Natural killer cell treated with Interleukin-12 subunit alpha and Interleukin-12 subunit beta and Interleukin-15 and Interleukin-18, amount 100 ng/mL, for 72 hours (primary cell): ENCODE measurements at regions not wholly inside any gene's neighbourhood (a gene's known extent, or its start where the extent isn't known, plus 50 kb on each side); places are given as distances from the start of the nearest gene placed in this dataset.
A peak's percentile ranks its signal among the peaks of the same experiment; 100 is the strongest.

Source experiments
- ATAC-seq, 2 donors: fragments of 150-1000 bp; cut with Tn5 transposase in 1 of 2; sonication (Bioruptor Pico), chemical (Tn5 transposase) in 1 of 2; 2 replicates each; pipeline ENCODE4 v1.10.0; 2021
- DNase-seq: peaks from one replicate; pipeline ENCODE4 v3.0.0; 2022; ENCODE audit warnings: low spot score
- H3K27ac Mint-ChIP-seq, 2 donors: 1 replicate in 1 of 2; 2 replicates in 1 of 2; pipeline ENCODE4 v1.8.0; 2022; ENCODE audit warnings: mixed read lengths in 2 of 2, mild to moderate bottlenecking in 1 of 2, moderate library complexity in 1 of 2
- H3K27me3 Mint-ChIP-seq, 2 donors: 1 replicate in 1 of 2; 2 replicates in 1 of 2; pipeline ENCODE4 v1.8.0; 2022; ENCODE audit warnings: mixed read lengths in 2 of 2
- H3K36me3 Mint-ChIP-seq: one replicate; pipeline ENCODE4 v1.8.0; 2022; ENCODE audit warnings: mixed read lengths
- H3K4me1 Mint-ChIP-seq, 2 donors: 1 replicate in 1 of 2; 2 replicates in 1 of 2; pipeline ENCODE4 v1.8.0; 2022; ENCODE audit warnings: low read depth in 2 of 2, mixed read lengths in 2 of 2, mild to moderate bottlenecking in 1 of 2
- H3K4me3 Mint-ChIP-seq: one replicate; pipeline ENCODE4 v1.8.0; 2022; ENCODE audit warnings: mixed read lengths
- H3K9me3 Mint-ChIP-seq: 2 replicates; pipeline ENCODE4 v1.8.0; 2022; ENCODE audit warnings: mixed read lengths

DNA sequence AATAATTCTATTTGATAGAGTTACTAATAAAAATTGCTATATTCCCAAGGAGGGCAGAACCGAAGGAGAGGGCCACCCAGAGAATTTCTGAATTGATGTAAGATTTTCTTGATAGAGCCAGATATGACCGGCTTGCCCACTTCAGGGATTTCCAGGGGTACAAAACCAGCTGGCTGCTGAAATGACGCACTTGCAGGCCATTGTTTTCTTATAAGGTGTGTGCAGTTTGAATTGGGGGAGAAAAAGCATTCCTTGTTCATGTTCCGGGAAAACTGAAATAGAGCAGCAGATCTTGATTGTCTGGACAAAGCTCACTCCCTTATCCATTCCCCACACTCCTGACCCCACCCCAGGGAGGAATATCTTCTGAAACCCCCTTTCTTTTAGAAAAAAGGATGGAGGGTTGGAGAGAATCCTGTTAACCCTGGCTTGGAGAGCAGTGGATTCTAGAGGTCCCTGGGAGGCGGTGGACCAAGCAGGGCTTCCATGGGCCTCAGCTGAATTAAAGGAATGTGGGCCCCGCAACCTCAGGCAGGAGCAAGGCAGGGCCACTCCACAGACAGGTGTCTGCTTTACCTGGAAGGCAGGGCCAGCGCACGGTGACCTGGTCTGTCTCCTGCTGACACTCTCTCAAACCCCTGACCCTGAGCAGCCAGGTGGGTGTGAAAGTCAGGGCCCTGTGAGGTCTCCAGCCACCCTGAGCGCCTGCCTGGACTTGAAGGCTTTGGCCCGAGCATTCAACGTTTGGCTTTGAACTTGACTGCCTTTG, 96.4 kb downstream of the TMEM170B start:
- no peaks in the 10 kb centered on the region for H3K9me3 Mint-ChIP-seq
- DNase-seq (no peak), ATAC-seq (no peak)
- H3K4me3 Mint-ChIP-seq, result no peak overlapping the region
- peaks cover 6 to 19% of the 10 kb centered on the region in 2 donors for H3K27me3 Mint-ChIP-seq
- no peak overlapping the region for H3K27ac Mint-ChIP-seq
- H3K36me3 Mint-ChIP-seq, result no peaks in the 10 kb centered on the region
- no peaks in the 10 kb centered on the region for H3K4me1 Mint-ChIP-seq

DNA sequence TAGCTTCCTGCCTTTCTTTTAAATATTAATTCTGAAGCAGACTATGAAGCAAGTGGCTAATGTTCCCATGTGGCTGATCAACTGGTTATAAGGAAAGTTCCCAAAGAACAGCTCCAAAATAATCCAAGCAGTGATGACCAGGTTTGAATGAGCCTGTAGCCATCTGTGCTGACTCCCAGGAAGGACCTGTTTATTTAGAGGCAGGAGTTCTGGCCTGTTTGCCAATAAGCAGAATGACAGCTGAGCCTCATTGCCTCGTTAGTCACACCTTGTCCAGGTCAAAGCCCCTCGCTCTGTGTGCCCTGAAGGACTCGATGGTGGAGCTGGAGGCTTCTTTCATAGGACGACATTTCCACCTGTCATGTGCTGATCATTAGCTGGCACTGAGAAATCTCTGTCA, 97.4 kb downstream of the TMEM170B start:
- no peak for ATAC-seq

DNA sequence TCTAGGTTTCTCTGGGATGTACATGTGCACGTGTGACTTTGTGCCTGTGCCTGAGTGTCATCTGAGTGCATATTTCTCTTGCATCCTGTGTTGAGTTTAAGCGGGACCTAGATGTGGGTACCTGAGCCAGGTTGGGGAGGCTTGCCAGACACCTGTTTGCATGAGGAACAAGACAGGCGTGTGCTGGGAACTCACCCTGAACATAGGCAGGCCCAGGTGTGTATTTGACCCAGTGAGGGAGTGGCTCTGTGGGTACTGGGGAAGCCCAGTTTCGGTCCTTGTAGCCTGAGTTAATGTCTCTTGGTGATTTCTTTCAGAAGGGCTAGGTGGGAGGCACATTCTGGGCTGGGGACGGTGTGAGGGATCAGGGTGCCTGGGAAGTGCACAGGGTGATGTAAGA, 98.6 kb downstream of the TMEM170B start:
- Mint-ChIP-seq H3K27me3 (peaks cover 5 to 7% of the 10 kb centered on the region in 2 donors), H3K36me3 (no peaks in the 10 kb centered on the region), H3K4me3 (no peak overlapping the region), H3K4me1 (no peaks in the 10 kb centered on the region), H3K27ac (no peak overlapping the region), H3K9me3 (no peaks in the 10 kb centered on the region)
- DNase-seq, result no peak
- ATAC-seq, result no peak

More for the DNA sequence above, 97.4 kb downstream of the TMEM170B start:
- Mint-ChIP-seq H3K9me3 (no peaks in the 10 kb centered on the region), H3K27ac (no peak overlapping the region), H3K4me3 (no peak overlapping the region), H3K27me3 (peaks cover 5 to 14% of the 10 kb centered on the region in 2 donors), H3K36me3 (no peaks in the 10 kb centered on the region), H3K4me1 (no peaks in the 10 kb centered on the region)
- no peak for DNase-seq

DNA sequence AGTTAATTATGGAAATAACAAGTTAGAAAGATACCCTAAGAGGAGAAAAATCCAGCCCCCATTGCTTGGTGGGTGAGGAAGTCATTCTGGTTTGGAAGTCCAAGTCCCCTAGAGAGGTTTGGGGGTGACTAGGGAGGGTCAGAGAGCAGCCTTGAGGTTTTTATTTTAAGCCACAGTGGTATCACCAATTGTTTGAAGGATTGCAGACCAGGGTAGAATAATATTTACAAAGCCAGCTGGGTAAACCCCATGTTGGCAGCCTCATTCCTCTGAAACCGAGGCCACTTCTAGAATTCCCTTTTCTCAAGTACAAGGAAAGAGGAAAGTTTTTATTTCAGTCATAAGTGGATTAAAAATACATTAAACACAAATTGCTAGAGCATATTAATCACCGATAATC, 99.7 kb downstream of the TMEM170B start:
- H3K27me3 Mint-ChIP-seq, result peaks cover 5 to 7% of the 10 kb centered on the region in 2 donors
- no peak overlapping the region for H3K27ac Mint-ChIP-seq
- H3K4me3 Mint-ChIP-seq, result no peak overlapping the region
- DNase-seq (no peak), ATAC-seq (no peak)
- no peaks in the 10 kb centered on the region for H3K36me3 Mint-ChIP-seq
- H3K4me1 Mint-ChIP-seq, result no peaks in the 10 kb centered on the region
- H3K9me3 Mint-ChIP-seq, result no peaks in the 10 kb centered on the region

DNA sequence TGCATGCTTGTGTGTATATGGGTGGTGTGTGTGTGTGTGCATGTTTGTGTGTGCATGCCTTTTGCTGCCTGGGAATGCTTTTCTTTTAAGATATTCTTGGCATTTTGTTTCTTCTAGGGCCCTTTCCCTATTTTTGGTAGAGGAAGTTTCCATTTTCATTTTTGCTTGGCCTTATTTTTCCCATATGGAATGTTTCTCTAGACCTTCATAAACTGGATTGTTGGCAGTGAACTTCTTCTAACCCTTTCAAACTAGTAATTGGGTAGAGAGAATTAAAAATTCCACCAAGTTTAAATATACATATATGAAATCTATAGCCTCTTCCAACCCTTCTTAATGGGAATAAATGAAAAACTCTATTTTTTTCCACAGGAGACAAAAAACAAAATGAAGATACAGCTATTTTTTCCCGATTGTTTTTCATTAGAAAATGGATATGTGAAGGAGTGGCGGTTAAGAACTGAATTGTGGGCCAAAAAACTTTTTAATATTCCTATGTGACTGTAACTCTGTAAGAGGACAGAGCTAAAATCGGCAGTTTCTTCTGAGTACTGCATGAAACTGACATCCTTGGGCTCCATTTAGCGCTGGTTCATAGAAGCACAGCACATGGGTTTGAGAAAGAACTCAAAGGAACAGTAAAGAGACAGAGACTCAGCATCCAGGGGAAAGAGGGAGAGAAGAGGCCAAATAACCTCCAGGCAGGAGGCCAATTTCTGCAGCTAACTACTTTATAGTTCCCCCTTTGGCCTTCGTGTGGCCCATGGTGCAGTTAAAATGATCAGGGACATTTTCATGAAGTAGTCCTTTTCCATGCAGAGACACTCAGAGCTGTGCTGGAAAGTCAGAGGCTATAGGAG, 102.1 kb downstream of the TMEM170B start:
- H3K27me3 Mint-ChIP-seq, result peaks cover 5 to 7% of the 10 kb centered on the region in 2 donors
- DNase-seq (no peak), ATAC-seq (no peak)
- no peaks in the 10 kb centered on the region for H3K36me3 Mint-ChIP-seq
- no peaks in the 10 kb centered on the region for H3K4me1 Mint-ChIP-seq
- no peaks in the 10 kb centered on the region for H3K9me3 Mint-ChIP-seq
- no peak overlapping the region for H3K4me3 Mint-ChIP-seq
- no peak overlapping the region for H3K27ac Mint-ChIP-seq

DNA sequence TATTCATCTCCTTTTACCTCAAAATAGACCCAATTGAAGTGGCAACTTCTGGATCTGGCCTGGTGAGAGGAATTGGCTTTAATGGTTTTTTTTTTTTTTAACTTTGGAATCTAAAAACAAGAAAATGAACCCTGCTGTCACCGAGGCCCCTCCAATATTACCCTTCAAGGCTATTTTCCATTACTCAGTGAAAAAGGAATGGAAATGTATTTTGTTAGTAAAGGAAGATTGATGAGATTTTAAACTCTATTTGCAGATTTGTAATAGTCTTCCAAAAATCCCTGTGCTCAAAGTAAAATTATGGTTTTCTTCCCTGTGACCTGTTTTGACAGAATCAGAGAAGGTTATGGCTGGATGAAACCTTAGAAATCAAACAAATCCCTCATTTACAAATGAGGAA, 102.9 kb downstream of the TMEM170B start:
- H3K27ac Mint-ChIP-seq, result no peak overlapping the region
- no peak overlapping the region for H3K4me3 Mint-ChIP-seq
- no peak for ATAC-seq
- H3K9me3 Mint-ChIP-seq, result no peaks in the 10 kb centered on the region
- no peaks in the 10 kb centered on the region for H3K36me3 Mint-ChIP-seq
- no peaks in the 10 kb centered on the region for H3K4me1 Mint-ChIP-seq
- H3K27me3 Mint-ChIP-seq, result peaks cover 5 to 14% of the 10 kb centered on the region in 2 donors
- DNase-seq, result no peak

DNA sequence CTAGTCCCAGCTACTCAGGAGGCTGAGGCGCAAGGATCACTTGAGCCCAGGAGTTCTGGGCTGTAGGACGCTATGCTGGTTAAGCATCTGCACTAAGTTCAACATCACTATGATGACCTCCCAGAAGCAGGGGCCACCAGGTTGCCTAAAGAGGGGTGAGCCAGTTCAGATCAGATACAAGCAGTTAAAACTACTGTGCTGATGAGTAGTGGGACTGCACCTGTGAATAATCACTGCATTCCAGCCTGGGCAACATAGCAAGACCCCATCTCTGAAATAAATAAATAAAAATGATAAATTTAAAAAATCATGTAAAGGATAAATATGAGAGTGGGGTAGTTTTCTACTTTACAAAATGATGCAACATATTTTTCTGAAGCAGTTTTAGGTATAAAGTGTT, 106.5 kb downstream of the TMEM170B start:
- Mint-ChIP-seq H3K4me3 (no peak overlapping the region), H3K9me3 (no peaks in the 10 kb centered on the region), H3K27me3 (peaks cover 8 to 12% of the 10 kb centered on the region in 2 donors), H3K27ac (no peak overlapping the region), H3K4me1 (no peaks in the 10 kb centered on the region), H3K36me3 (no peaks in the 10 kb centered on the region)
- ATAC-seq (peak in 1 of 2 donors; percentile 53), DNase-seq (no peak)

DNA sequence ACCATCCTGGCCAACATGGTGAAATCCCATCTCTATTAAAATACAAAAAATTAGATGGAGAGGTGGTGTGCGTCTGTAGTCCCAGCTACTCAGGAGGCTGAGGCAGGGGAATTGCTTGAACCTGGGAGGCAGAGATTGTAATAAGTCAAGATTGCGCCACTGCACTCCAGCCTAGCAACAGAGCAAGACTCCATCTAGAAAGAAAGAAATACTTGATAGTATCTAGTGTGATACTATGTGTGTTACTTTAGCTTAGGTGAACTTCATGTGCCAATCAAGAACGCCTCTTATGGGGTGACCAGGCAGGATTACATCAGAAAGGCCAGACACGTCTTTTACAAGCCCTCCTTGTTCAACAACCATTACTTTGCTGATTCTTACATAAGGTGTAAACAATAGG, 107.1 kb downstream of the TMEM170B start:
- Mint-ChIP-seq H3K27ac (no peak overlapping the region), H3K36me3 (no peaks in the 10 kb centered on the region), H3K27me3 (peaks cover 8 to 12% of the 10 kb centered on the region in 2 donors), H3K9me3 (no peaks in the 10 kb centered on the region), H3K4me1 (no peaks in the 10 kb centered on the region), H3K4me3 (no peak overlapping the region)
- ATAC-seq (no peak), DNase-seq (no peak)

DNA sequence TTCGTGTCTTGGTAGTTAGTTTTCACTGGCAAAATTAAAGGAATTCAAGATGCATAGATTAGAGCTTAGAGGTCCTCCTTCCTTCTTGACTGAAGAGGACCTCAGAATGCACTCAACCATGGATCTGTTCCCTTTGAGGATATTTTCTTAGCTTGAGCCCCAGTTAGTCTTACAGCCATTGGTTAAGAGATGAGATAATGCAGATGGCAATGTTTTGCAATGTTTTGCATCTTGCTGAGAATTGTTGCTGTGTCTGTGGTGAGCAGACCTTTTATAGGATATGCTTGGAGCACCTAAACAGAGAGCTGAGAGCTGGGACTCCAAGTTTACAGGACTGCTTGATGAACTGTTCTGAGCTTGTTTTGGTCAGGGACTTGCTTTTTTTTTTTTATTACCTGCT, 107.5 kb downstream of the TMEM170B start:
- Mint-ChIP-seq H3K27ac (no peak overlapping the region), H3K9me3 (no peaks in the 10 kb centered on the region), H3K4me1 (no peaks in the 10 kb centered on the region), H3K27me3 (peaks cover 8 to 9% of the 10 kb centered on the region in 2 donors), H3K36me3 (no peaks in the 10 kb centered on the region), H3K4me3 (no peak overlapping the region)
- ATAC-seq (no peak), DNase-seq (no peak)

DNA sequence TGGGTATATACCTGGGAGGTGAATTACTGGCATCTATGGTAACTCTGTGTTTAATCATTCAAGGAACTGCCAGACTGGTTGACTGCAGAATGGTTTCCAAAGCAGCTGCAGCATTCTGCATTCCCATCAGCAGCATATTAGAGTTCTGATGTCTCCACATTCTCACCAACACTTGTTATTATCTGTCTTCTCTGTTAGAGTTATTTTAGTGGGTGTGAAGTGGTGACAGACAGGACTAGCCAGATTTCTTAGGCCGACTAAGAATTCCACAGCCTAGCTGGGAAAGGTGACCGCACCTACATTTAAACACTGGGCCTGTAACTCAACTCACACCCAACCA, 110.9 kb downstream of the TMEM170B start:
- Mint-ChIP-seq H3K4me1 (no peaks in the 10 kb centered on the region), H3K36me3 (no peaks in the 10 kb centered on the region), H3K9me3 (no peaks in the 10 kb centered on the region), H3K27me3 (peaks cover 8 to 15% of the 10 kb centered on the region in 2 donors), H3K4me3 (no peak overlapping the region), H3K27ac (no peak overlapping the region)
- ATAC-seq, result no peak
- no peak for DNase-seq

DNA sequence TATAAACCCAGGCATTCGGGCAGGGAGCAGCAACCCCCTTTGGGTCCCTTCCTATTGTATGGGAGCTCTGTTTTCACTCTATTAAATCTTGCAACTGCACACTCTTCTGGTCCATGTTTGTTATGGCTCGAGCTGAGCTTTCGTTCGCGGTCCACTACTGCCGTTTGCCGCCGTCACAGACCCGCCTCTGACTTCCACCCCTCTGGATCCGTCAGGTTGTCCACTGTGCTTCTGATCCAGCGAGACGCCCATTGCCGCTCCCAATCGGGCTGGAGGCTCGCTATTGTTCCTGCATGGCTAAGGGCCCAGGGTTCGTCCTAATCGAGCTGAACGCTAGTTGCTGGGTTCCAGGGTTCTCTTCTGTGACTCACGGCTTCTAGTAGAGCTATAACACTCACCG, 111.3 kb downstream of the TMEM170B start:
- DNase-seq (no peak), ATAC-seq (no peak)
- Mint-ChIP-seq H3K27me3 (peaks cover 8 to 15% of the 10 kb centered on the region in 2 donors), H3K27ac (no peak overlapping the region), H3K36me3 (no peaks in the 10 kb centered on the region), H3K9me3 (no peaks in the 10 kb centered on the region), H3K4me1 (no peaks in the 10 kb centered on the region), H3K4me3 (no peak overlapping the region)

DNA sequence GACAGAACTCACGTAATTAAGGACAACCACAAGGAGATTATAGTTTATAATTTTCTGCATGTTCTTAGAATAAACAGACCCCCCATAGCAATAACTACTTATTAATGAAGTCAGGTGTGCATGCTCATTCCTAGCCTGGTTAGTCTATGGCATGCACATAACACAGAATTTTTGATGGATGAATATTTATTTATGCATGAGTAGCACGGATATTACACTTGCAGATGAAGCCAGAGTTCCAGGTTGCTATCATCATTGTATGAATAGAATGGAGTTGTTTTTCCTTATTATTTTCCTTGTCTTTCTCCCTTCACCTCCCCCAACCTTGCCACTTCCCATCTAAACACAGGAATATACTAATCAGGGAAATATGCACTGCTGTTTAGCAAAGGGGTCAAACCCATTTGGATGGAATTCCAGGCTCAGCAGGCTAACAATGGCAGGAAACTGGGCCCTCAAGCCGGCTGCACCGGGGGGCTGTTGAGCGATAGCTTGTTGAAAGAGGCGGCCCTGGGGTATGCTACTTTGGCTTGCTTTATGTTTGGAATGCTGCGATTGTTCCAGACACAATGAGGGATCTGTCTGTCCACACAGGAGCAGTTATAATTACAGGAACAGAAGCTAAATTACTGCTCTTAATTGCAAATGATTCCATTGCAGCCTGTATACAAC, 112.6 kb downstream of the TMEM170B start:
- Mint-ChIP-seq H3K27me3 (peaks cover 10 to 18% of the 10 kb centered on the region in 2 donors), H3K4me3 (no peak overlapping the region), H3K27ac (no peak overlapping the region), H3K9me3 (no peaks in the 10 kb centered on the region), H3K4me1 (no peaks in the 10 kb centered on the region), H3K36me3 (no peaks in the 10 kb centered on the region)
- ATAC-seq, result no peak
- DNase-seq, result no peak

DNA sequence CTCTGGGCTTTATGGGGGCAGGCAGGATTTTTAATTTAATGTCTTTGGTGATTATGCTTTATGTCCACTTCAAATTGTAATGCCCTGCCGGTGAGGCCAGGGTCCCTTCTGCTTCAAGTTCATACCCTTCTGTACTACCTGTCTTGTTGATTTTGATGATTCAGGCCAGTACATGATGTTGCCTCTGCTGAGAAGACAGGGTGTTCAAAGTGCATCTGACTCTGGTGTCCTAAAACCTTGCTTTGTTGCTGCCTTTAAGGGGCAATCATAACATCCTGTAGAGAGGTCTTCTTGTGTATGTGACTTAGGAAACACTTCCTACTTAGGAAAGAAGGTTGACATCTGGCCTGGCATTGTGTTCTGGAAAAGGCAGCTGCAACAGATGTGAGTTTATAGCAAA, 113.2 kb downstream of the TMEM170B start:
- H3K27me3 Mint-ChIP-seq, result peaks cover 7 to 18% of the 10 kb centered on the region in 2 donors
- DNase-seq (no peak), ATAC-seq (no peak)
- H3K9me3 Mint-ChIP-seq, result no peaks in the 10 kb centered on the region
- no peaks in the 10 kb centered on the region for H3K4me1 Mint-ChIP-seq
- H3K36me3 Mint-ChIP-seq, result no peaks in the 10 kb centered on the region
- H3K27ac Mint-ChIP-seq, result no peak overlapping the region
- no peak overlapping the region for H3K4me3 Mint-ChIP-seq

DNA sequence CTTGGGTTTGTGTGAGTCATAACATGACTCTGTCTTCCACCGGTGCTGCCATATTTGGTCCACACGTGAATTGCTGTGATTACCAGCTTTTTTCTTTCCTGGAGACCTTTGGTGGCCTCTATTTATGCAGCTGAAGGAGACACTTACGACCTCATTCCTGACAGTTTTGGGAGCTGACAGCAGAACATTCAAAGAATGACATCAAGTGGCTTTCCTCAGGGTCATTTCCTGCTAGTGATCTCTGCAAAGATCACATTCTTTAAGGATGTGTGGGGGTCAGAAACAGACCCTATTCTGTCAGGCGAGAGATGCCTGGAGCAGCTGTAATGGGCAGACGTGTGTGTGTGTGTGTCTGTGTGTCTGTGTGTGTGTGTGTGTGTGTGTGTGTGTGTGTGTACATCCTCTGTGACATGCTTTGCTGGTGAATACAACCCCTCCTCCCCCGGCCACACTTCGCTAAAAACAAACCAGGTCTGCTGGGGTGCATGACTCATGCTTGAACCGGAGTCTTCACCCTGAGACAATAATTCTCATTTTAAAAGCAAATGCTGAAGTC, 115.6 kb downstream of the TMEM170B start:
- Mint-ChIP-seq H3K4me3 (no peak overlapping the region), H3K27ac (no peak overlapping the region), H3K36me3 (no peaks in the 10 kb centered on the region), H3K4me1 (no peaks in the 10 kb centered on the region), H3K9me3 (no peaks in the 10 kb centered on the region), H3K27me3 (peaks cover 22% of the 10 kb centered on the region in 2 donors)
- no peak for DNase-seq
- peak in 1 of 2 donors; percentile 57 for ATAC-seq
